ENCODE measurements at regions not wholly inside any gene's neighbourhood (a gene's known extent, or its start where the extent isn't known, plus 50 kb on each side); places are given as distances from the start of the nearest gene placed in this dataset.

- DNase-seq, result no peak
Measured at GRCh38 chr13:44101347-44102083, 221.8 kb downstream of the LACC1 start.

- DNase-seq, result no peak
Measured at GRCh38 chr13:44103429-44104196, 223.9 kb downstream of the LACC1 start.

GRCh38 chr13:44104197-44104490 is 224.4 kb downstream of the LACC1 start:
- DNase-seq, result no peak

- DNase-seq, result no peak
Measured at GRCh38 chr13:44104969-44105368, 225.3 kb downstream of the LACC1 start.

- DNase-seq, result no peak
Measured at GRCh38 chr13:44106266-44107152, 226.8 kb downstream of the LACC1 start.

GRCh38 chr13:44107357-44108121 is 227.8 kb downstream of the LACC1 start:
- no peak for DNase-seq

GRCh38 chr13:44108331-44108858 is 228.7 kb downstream of the LACC1 start:
- no peak for DNase-seq

GRCh38 chr13:44110091-44110621 is 230.5 kb downstream of the LACC1 start:
- no peak for DNase-seq

GRCh38 chr13:44111701-44112100 is 232.0 kb downstream of the LACC1 start:
- DNase-seq, result no peak

GRCh38 chr13:44112700-44113329 is 233.1 kb downstream of the LACC1 start:
- DNase-seq, result no peak

- no peak for DNase-seq
Measured at GRCh38 chr13:44116562-44117332, 237.0 kb downstream of the LACC1 start.

- no peak for DNase-seq
Measured at GRCh38 chr13:44117351-44117750, 237.6 kb downstream of the LACC1 start.

- no peak for DNase-seq
Measured at GRCh38 chr13:44117816-44118215, 238.1 kb downstream of the LACC1 start.

- DNase-seq, result no peak
Measured at GRCh38 chr13:44118881-44119280, 239.2 kb downstream of the LACC1 start.

GRCh38 chr13:44120043-44120442 is 240.3 kb downstream of the LACC1 start:
- DNase-seq, result no peak

GRCh38 chr13:44120849-44121755 is 241.4 kb downstream of the LACC1 start:
- DNase-seq, result no peak

GRCh38 chr13:44124352-44124751 is 244.6 kb downstream of the LACC1 start:
- DNase-seq, result no peak

- no peak for DNase-seq
Measured at GRCh38 chr13:44125943-44126469, 246.3 kb downstream of the LACC1 start.

GRCh38 chr13:44128552-44129001 is 245.0 kb upstream of the SERP2 start:
- DNase-seq, result no peak

Measured in activated naive CD4-positive, alpha-beta T cell treated with anti-CD3 and anti-CD28 coated beads, Interleukin-2, amount 50 U/mL, for 16 hours (primary cell).